Adrenal gland (tissue), 5 donors: ENCODE measurements at regions not wholly inside any gene's neighbourhood (a gene's known extent, or its start where the extent isn't known, plus 50 kb on each side); places are given as distances from the start of the nearest gene placed in this dataset.

Source experiments
- CTCF ChIP-seq, 6 experiments: fragments of 450-650 bp in 4 of 6; fragments of 200-600 bp in 2 of 6; sonication (generic) in 1 of 6; IDR thresholded peaks; 1 replicate in 5 of 6; 2 replicates in 1 of 6; pipeline versions ENCODE4 v1.5.1 to v1.8.0; 2016 to 2021; ENCODE audit warnings: antibody characterized with exemption in 6 of 6, mild to moderate bottlenecking in 2 of 6, moderate library complexity in 1 of 6
- POLR2A ChIP-seq, 2 donors: fragments of 450-650 bp; IDR thresholded peaks; one replicate each; pipeline ENCODE4 v1.6.1; 2017; ENCODE audit warnings: antibody characterized with exemption in 2 of 2, mild to moderate bottlenecking in 2 of 2, moderate library complexity in 1 of 2
- donor health status: DM: no; HTN: no; CAD: no.

DNA sequence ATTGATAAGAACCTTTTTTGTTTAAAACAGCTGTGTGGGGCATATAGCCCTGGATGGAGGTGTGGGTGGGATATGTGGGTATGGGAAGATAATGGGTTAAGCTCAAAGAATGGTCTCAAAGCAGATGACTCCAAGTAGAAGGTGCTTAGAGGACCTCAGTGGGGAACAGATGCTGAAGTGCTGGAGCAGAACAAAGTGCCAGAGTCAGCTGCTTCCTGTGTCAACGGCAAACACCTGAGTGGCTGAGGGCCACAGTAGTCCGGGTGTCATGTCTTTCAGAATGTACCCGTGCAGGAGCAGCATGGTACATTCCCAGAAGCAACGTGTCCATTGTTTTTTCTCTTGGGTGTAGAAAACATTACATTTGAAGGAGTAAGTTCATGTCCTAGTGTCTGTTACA is 210.6 kb downstream of the CCNG2 start:
- TF ChIP-seq CTCF (IDR thresholded peaks at IDR 0.05) (no peak), POLR2A (IDR thresholded peaks at IDR 0.05) (no peak)
